SK-N-SH treated with all-trans-retinoic acid at 6 μM for 48 hours (cell line): ENCODE measurements at regions not wholly inside any gene's neighbourhood (a gene's known extent, or its start where the extent isn't known, plus 50 kb on each side); places are given as distances from the start of the nearest gene placed in this dataset.

Experiments used
- ATAC-seq: fragments of 200-7000 bp; cut with Tn5 transposase; 3 replicates; pipeline ENCODE4 v1.9.1; 2020; ENCODE audit warnings: mild to moderate bottlenecking, moderate library complexity
- ARNTL ChIP-seq: fragments of 450-650 bp; formaldehyde crosslinking; IDR thresholded peaks from 2 replicates; pipeline ENCODE4 v1.5.0; 2020; ENCODE audit warnings: low read depth, mild to moderate bottlenecking, moderate library complexity, borderline replicate concordance
- BACH2 ChIP-seq: fragments of 250-450 bp; sonication (Bioruptor Pico); IDR thresholded peaks from 2 replicates; pipeline ENCODE4 v1.9.0; 2021; ENCODE audit warnings: mild to moderate bottlenecking, borderline replicate concordance
- CREB5 ChIP-seq: fragments of 250-450 bp; sonication (Bioruptor Pico); IDR thresholded peaks from 2 replicates; pipeline ENCODE4 v1.5.1; 2020; ENCODE audit warnings: low read depth, mild to moderate bottlenecking, moderate library complexity
- CSDC2 ChIP-seq: fragments of 250-450 bp; sonication (Bioruptor Pico); IDR thresholded peaks from 2 replicates; pipeline ENCODE4 v1.5.0; 2020; ENCODE audit warnings: mild to moderate bottlenecking, moderate library complexity
- CSRNP3 ChIP-seq: fragments of 250-450 bp; sonication (Bioruptor Pico); IDR thresholded peaks from 2 replicates; pipeline ENCODE4 v1.5.1; 2021; ENCODE audit warnings: mild to moderate bottlenecking, moderate library complexity
- ESRRG ChIP-seq: fragments of 250-450 bp; sonication (Bioruptor Pico); IDR thresholded peaks from 2 replicates; pipeline ENCODE4 v1.6.1; 2021; ENCODE audit warnings: mild to moderate bottlenecking
- GLIS3 ChIP-seq: fragments of 250-450 bp; sonication (Bioruptor Pico); IDR thresholded peaks from 2 replicates; pipeline ENCODE4 v1.5.0; 2020; ENCODE audit warnings: mild to moderate bottlenecking, moderate library complexity
- ISL1 ChIP-seq: fragments of 250-450 bp; sonication (Bioruptor Pico); IDR thresholded peaks from 2 replicates; pipeline ENCODE4 v2.1.2; 2022; ENCODE audit warnings: mild to moderate bottlenecking, moderate library complexity
- OSR1 ChIP-seq: fragments of 250-450 bp; sonication (Bioruptor Pico); IDR thresholded peaks from 2 replicates; pipeline ENCODE4 v1.8.0; 2022; ENCODE audit warnings: moderate library complexity, mild to moderate bottlenecking, inconsistent platforms
- PATZ1 ChIP-seq: fragments of 250-450 bp; sonication (Bioruptor Pico); IDR thresholded peaks from 2 replicates; pipeline ENCODE4 v1.8.0; 2020; ENCODE audit warnings: mild to moderate bottlenecking, moderate library complexity, borderline replicate concordance
- POU6F1 ChIP-seq: fragments of 250-450 bp; sonication (Bioruptor Pico); IDR thresholded peaks from 2 replicates; pipeline ENCODE4 v1.8.0; 2021; ENCODE audit warnings: low read depth, mild to moderate bottlenecking, moderate library complexity, borderline replicate concordance
- PPARA ChIP-seq: fragments of 250-450 bp; sonication (Bioruptor Pico); IDR thresholded peaks from 2 replicates; pipeline ENCODE4 v1.5.0; 2020; ENCODE audit warnings: mild to moderate bottlenecking, borderline replicate concordance
- RARB ChIP-seq: fragments of 250-450 bp; sonication (Bioruptor Pico); IDR thresholded peaks from 2 replicates; pipeline ENCODE4 v1.8.0; 2021; ENCODE audit warnings: mild to moderate bottlenecking, moderate library complexity
- SNAI2 ChIP-seq: fragments of 250-450 bp; sonication (Bioruptor Pico); IDR thresholded peaks from 2 replicates; pipeline ENCODE4 v1.5.0; 2020; ENCODE audit warnings: mild to moderate bottlenecking, moderate library complexity
- TCF4 ChIP-seq: fragments of 250-450 bp; sonication (Bioruptor Pico); IDR thresholded peaks from 2 replicates; pipeline ENCODE4 v1.8.0; 2021; ENCODE audit warnings: mild to moderate bottlenecking, moderate library complexity, borderline replicate concordance
- TOX ChIP-seq: fragments of 250-450 bp; sonication (Bioruptor Pico); IDR thresholded peaks from 2 replicates; pipeline ENCODE4 v1.8.0; 2021; ENCODE audit warnings: mild to moderate bottlenecking, moderate library complexity, borderline replicate concordance
- ZC3H10 ChIP-seq: fragments of 250-450 bp; sonication (Bioruptor Pico); IDR thresholded peaks from 2 replicates; pipeline ENCODE4 v1.5.1; 2021; ENCODE audit warnings: mild to moderate bottlenecking, moderate library complexity
- ZFP3 ChIP-seq: fragments of 250-450 bp; sonication (Bioruptor Pico); IDR thresholded peaks from 2 replicates; pipeline ENCODE4 v1.5.0; 2020; ENCODE audit warnings: mild to moderate bottlenecking, moderate library complexity
- ZFP30 ChIP-seq: fragments of 450-650 bp; formaldehyde crosslinking; IDR thresholded peaks from 2 replicates; pipeline ENCODE4 v1.5.0; 2022; ENCODE audit warnings: mild to moderate bottlenecking, moderate library complexity
- ZNF565 ChIP-seq: fragments of 450-650 bp; formaldehyde crosslinking; conservative IDR thresholded peaks from 2 replicates; pipeline ENCODE4 v1.5.0; 2020; ENCODE audit warnings: low read depth, mild to moderate bottlenecking, moderate library complexity
- ZNF70 ChIP-seq: fragments of 450-650 bp; formaldehyde crosslinking; IDR thresholded peaks from 2 replicates; pipeline ENCODE4 v1.5.0; 2020; ENCODE audit warnings: mild to moderate bottlenecking, moderate library complexity
- ZNF8 ChIP-seq: fragments of 450-650 bp; formaldehyde crosslinking; IDR thresholded peaks from 2 replicates; pipeline ENCODE4 v1.5.0; 2020; ENCODE audit warnings: mild to moderate bottlenecking, moderate library complexity

- no peak for TF ChIP-seq TOX (CRISPR knock-in tag)
- TF ChIP-seq CREB5 (CRISPR knock-in tag), result no peak
- TF ChIP-seq PPARA, result no peak
- no peak for TF ChIP-seq CSRNP3 (CRISPR knock-in tag)
- TF ChIP-seq TCF4 (CRISPR knock-in tag), result no peak
- TF ChIP-seq RARB (CRISPR knock-in tag), result no peak
- no peak for TF ChIP-seq PATZ1 (CRISPR knock-in tag)
- TF ChIP-seq ZFP3 (CRISPR knock-in tag), result no peak
- TF ChIP-seq ZNF8, result no peak
- TF ChIP-seq GLIS3 (CRISPR knock-in tag), result no peak
- TF ChIP-seq OSR1 (CRISPR knock-in tag), result no peak
- TF ChIP-seq POU6F1, result no peak
- TF ChIP-seq ZNF70, result no peak
- TF ChIP-seq ESRRG, result no peak
- TF ChIP-seq SNAI2, result no peak
- TF ChIP-seq BACH2 (CRISPR knock-in tag), result no peak
- no peak for TF ChIP-seq ZNF565 (CRISPR knock-in tag)
- ATAC-seq, result no peak
Observed at GRCh38 chr16:85169333-85170065, 57.2 kb upstream of the CIBAR2 start.

GRCh38 chr16:85170066-85170491 lies 57.8 kb upstream of the CIBAR2 start:
- ATAC-seq, result no peak
- TF ChIP-seq ESRRG, result no peak
- no peak for TF ChIP-seq ZC3H10
- no peak for TF ChIP-seq OSR1 (CRISPR knock-in tag)
- TF ChIP-seq PPARA, result no peak
- no peak for TF ChIP-seq ZNF565 (CRISPR knock-in tag)
- no peak for TF ChIP-seq PATZ1 (CRISPR knock-in tag)
- TF ChIP-seq ZFP3 (CRISPR knock-in tag), result no peak
- TF ChIP-seq ISL1, result no peak
- no peak for TF ChIP-seq GLIS3 (CRISPR knock-in tag)
- no peak for TF ChIP-seq ZNF70
- no peak for TF ChIP-seq ZNF8
- no peak for TF ChIP-seq ZFP30 (CRISPR knock-in tag)
- TF ChIP-seq CSDC2 (CRISPR knock-in tag), result no peak
- no peak for TF ChIP-seq TOX (CRISPR knock-in tag)
- TF ChIP-seq CSRNP3 (CRISPR knock-in tag), result no peak
- no peak for TF ChIP-seq POU6F1
- no peak for TF ChIP-seq ARNTL
- TF ChIP-seq BACH2 (CRISPR knock-in tag), result no peak
- no peak for TF ChIP-seq SNAI2
